WTC11 (cell line): ENCODE measurements at regions not wholly inside any gene's neighbourhood (a gene's known extent, or its start where the extent isn't known, plus 50 kb on each side); places are given as distances from the start of the nearest gene placed in this dataset.

Source experiments
- ATAC-seq: fragments of 200-7000 bp; cut with Tn5 transposase; 2 replicates; pipeline ENCODE4 v1.10.0; 2021; ENCODE audit warnings: mild to moderate bottlenecking, moderate library complexity
- CTCF ChIA-PET: fragments of 300-600 bp; sonication (Branson Sonifier 250); formaldehyde crosslinking; loops from one replicate; lab custom pipeline; 2021; ENCODE audit warnings: antibody characterized with exemption; lab: Charles Lee
- POLR2A ChIA-PET: fragments of 350-600 bp; sonication (Branson Sonifier 250); formaldehyde crosslinking; loops from one replicate; lab custom pipeline; 2021; ENCODE audit warnings: antibody characterized with exemption; lab: Charles Lee
- DNase-seq: peaks from one replicate; pipeline ENCODE4 v3.0.0; 2021; ENCODE audit warnings: low spot score
- H3K27ac Mint-ChIP-seq: 2 replicates; pipeline ENCODE4 v1.8.0; 2021; ENCODE audit warnings: mixed read lengths
- H3K27me3 Mint-ChIP-seq: 2 replicates; pipeline ENCODE4 v1.8.0; 2021; ENCODE audit warnings: low read depth, mild to moderate bottlenecking, moderate library complexity, mixed read lengths
- H3K36me3 Mint-ChIP-seq: 2 replicates; pipeline ENCODE4 v1.8.0; 2021; ENCODE audit warnings: mixed read lengths
- H3K4me1 Mint-ChIP-seq: 2 replicates; pipeline ENCODE4 v1.8.0; 2022; ENCODE audit warnings: mixed read lengths
- H3K4me3 Mint-ChIP-seq: 2 replicates; pipeline ENCODE4 v1.8.0; 2021; ENCODE audit warnings: mild to moderate bottlenecking, moderate library complexity, mixed read lengths
- H3K9me3 Mint-ChIP-seq: 2 replicates; pipeline ENCODE4 v1.8.0; 2021; ENCODE audit warnings: mixed read lengths
- CREB1 ChIP-seq: sonication (generic); formaldehyde crosslinking; IDR thresholded peaks from 2 replicates; pipeline ENCODE4 v1.8.0; 2023; ENCODE audit warnings: mild to moderate bottlenecking, missing genetic modification reagents
- CTCF ChIP-seq: fragments of 200-600 bp; IDR thresholded peaks from 2 replicates; pipeline ENCODE4 v1.8.0; 2022; ENCODE audit warnings: antibody characterized with exemption
- E2F4 ChIP-seq: sonication (generic); formaldehyde crosslinking; IDR thresholded peaks from 2 replicates; pipeline ENCODE4 v1.8.1; 2022; ENCODE audit warnings: low read depth, mild to moderate bottlenecking, moderate library complexity, missing genetic modification reagents, borderline replicate concordance
- FOXP1 ChIP-seq: sonication (generic); formaldehyde crosslinking; IDR thresholded peaks from 2 replicates; pipeline ENCODE4 v1.8.0; 2022; ENCODE audit warnings: missing genetic modification reagents, mild to moderate bottlenecking, moderate library complexity, borderline replicate concordance
- GABPB1 ChIP-seq: sonication (generic); formaldehyde crosslinking; IDR thresholded peaks from 2 replicates; pipeline ENCODE4 v1.8.1; 2023; ENCODE audit warnings: mild to moderate bottlenecking, missing genetic modification reagents
- GRHL2 ChIP-seq: fragments of 250-450 bp; sonication (Bioruptor Pico); IDR thresholded peaks from 2 replicates; pipeline ENCODE4 v1.8.0; 2022; ENCODE audit warnings: mild to moderate bottlenecking, moderate library complexity; ENCODE audit not compliant: insufficient replicate concordance, severe bottlenecking
- JAZF1 ChIP-seq: fragments of 250-450 bp; sonication (Bioruptor Pico); IDR thresholded peaks from 2 replicates; pipeline ENCODE4 v1.9.0; 2021; ENCODE audit warnings: moderate library complexity, mild to moderate bottlenecking, inconsistent platforms
- JUN ChIP-seq: sonication (generic); formaldehyde crosslinking; IDR thresholded peaks from 2 replicates; pipeline ENCODE4 v1.8.0; 2023; ENCODE audit warnings: mild to moderate bottlenecking, missing genetic modification reagents
- MLX ChIP-seq: sonication (generic); formaldehyde crosslinking; IDR thresholded peaks from 2 replicates; pipeline ENCODE4 v1.8.1; 2023; ENCODE audit warnings: mild to moderate bottlenecking, missing genetic modification reagents, moderate library complexity
- PRRX2 ChIP-seq: fragments of 250-450 bp; sonication (Bioruptor Pico); IDR thresholded peaks from 2 replicates; pipeline ENCODE4 v1.8.0; 2021; ENCODE audit warnings: mild to moderate bottlenecking
- SMAD4 ChIP-seq: sonication (generic); formaldehyde crosslinking; IDR thresholded peaks from 2 replicates; pipeline ENCODE4 v1.8.0; 2022; ENCODE audit warnings: mild to moderate bottlenecking, missing genetic modification reagents
- SP1 ChIP-seq: sonication (generic); formaldehyde crosslinking; conservative IDR thresholded peaks from 2 replicates; pipeline ENCODE4 v1.8.1; 2022; ENCODE audit warnings: missing genetic modification reagents
- TCF7 ChIP-seq: sonication (generic); formaldehyde crosslinking; IDR thresholded peaks from 2 replicates; pipeline ENCODE4 v1.8.0; 2022; ENCODE audit warnings: mild to moderate bottlenecking, low read depth, missing genetic modification reagents, moderate library complexity
- TP53 ChIP-seq: sonication (generic); formaldehyde crosslinking; IDR thresholded peaks from 2 replicates; pipeline ENCODE4 v1.8.1; 2023; ENCODE audit warnings: mild to moderate bottlenecking, missing genetic modification reagents
- USF2 ChIP-seq: sonication (generic); formaldehyde crosslinking; IDR thresholded peaks from 2 replicates; pipeline ENCODE4 v1.8.1; 2023; ENCODE audit warnings: mild to moderate bottlenecking, missing genetic modification reagents, moderate library complexity
- ZBTB21 ChIP-seq: sonication (generic); formaldehyde crosslinking; IDR thresholded peaks from 2 replicates; pipeline ENCODE4 v1.8.1; 2023; ENCODE audit warnings: mild to moderate bottlenecking, missing genetic modification reagents, borderline replicate concordance
- ZNF263 ChIP-seq: sonication (generic); formaldehyde crosslinking; IDR thresholded peaks from 2 replicates; pipeline ENCODE4 v1.8.1; 2022; ENCODE audit warnings: low read depth, mild to moderate bottlenecking, moderate library complexity, missing genetic modification reagents
- ZNF317 ChIP-seq: sonication (generic); formaldehyde crosslinking; IDR thresholded peaks from 2 replicates; pipeline ENCODE4 v1.8.1; 2023; ENCODE audit warnings: low read depth, mild to moderate bottlenecking, moderate library complexity, missing genetic modification reagents, borderline replicate concordance
- ZNF423 ChIP-seq: fragments of 250-450 bp; sonication (Bioruptor Pico); IDR thresholded peaks from 2 replicates; pipeline ENCODE4 v2.1.2; 2022; ENCODE audit warnings: mild to moderate bottlenecking, moderate library complexity
- TF ChIP-seq, protein P1 (sequence below): sonication (generic); formaldehyde crosslinking; IDR thresholded peaks from 2 replicates; pipeline ENCODE4 v1.8.0; 2023; ENCODE audit warnings: mild to moderate bottlenecking, missing genetic modification reagents
- TF ChIP-seq, protein P2 (sequence below): sonication (generic); formaldehyde crosslinking; IDR thresholded peaks from 2 replicates; pipeline ENCODE4 v1.8.1; 2023; ENCODE audit warnings: mild to moderate bottlenecking, missing genetic modification reagents
- TF ChIP-seq, protein P3 (sequence below): fragments of 250-450 bp; sonication (Bioruptor Pico); IDR thresholded peaks from 2 replicates; pipeline ENCODE4 v2.1.2; 2022; ENCODE audit warnings: mild to moderate bottlenecking, moderate library complexity

DNA sequence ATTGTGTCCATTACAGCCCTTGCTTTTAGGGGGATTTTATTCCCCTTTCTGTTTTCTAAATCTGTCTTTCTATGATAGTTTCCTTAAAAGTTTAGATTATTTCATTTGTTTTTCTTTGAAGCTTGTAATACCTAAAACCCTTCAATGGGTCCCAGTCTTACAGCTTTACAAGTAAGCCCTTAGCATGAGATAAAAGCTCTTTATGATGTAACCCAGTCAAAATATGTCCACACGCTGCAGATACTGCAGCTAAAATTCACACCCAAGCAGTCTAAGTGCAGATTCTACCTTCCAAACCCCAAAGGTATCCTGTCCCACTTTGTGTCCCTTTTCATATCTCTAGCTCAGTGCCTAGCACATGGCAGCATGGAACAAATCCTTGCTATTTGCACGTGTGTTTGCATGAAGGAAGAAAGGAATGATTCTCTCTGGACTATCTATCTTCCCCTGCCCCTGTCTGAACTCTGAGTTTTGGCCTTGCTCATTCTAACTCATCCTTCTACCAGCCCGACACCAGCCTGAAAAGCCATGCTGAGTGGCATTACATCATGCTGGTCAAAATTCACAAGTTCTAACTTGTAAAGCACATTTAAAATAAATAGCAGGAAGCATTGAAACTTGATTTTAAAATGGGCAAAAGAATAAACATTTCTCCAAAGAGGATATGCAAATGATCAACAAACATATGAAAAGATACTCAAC, 623.2 kb downstream of the IRS1 start:
- Mint-ChIP-seq H3K4me1 (peaks cover 6% of the 10 kb centered on the region; the same call in 1 of the 2 replicates), H3K4me3 (no peak overlapping the region), H3K36me3 (peaks cover 11% of the 10 kb centered on the region), H3K27me3 (no peaks in the 10 kb centered on the region), H3K27ac (no peak overlapping the region), H3K9me3 (peaks cover 16% of the 10 kb centered on the region)
- ATAC-seq (no peak), DNase-seq (no peak)
- TF ChIP-seq TCF7 (CRISPR knock-in tag) = no peak
- peak; percentile 51 for TF ChIP-seq GABPB1 (CRISPR knock-in tag)
- CTCF ChIA-PET = no interaction called here
- POLR2A ChIA-PET = no interaction called here

DNA sequence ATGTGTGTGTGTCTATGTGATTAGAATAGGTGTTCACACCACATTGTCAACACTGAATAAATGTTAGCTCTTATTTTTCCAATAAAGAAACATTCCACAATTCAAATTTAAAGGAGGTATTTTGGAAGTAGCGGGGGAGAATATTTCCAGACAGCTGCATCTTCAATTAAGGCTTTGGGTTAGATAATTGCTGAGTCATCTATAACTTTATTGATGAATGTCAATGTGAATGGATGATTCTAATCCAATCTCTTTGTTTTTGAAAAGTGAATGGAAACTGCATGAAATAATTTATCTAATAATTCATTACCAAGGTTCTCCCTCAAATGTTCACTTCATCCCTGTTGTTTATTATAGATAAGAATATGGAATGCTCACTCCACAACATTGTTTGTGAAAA, 625.2 kb downstream of the IRS1 start:
- Mint-ChIP-seq H3K4me3 (no peak overlapping the region), H3K27ac (no peak overlapping the region), H3K4me1 (peaks cover 6% of the 10 kb centered on the region; the same call in 1 of the 2 replicates), H3K9me3 (peaks cover 16% of the 10 kb centered on the region), H3K36me3 (peaks cover 11% of the 10 kb centered on the region), H3K27me3 (no peaks in the 10 kb centered on the region)
- ATAC-seq (no peak), DNase-seq (no peak)
- ChIA-PET CTCF (no interaction called here), POLR2A (no interaction called here)
- TF ChIP-seq SMAD4 (CRISPR knock-in tag) = no peak
- TF ChIP-seq, protein P1, sequence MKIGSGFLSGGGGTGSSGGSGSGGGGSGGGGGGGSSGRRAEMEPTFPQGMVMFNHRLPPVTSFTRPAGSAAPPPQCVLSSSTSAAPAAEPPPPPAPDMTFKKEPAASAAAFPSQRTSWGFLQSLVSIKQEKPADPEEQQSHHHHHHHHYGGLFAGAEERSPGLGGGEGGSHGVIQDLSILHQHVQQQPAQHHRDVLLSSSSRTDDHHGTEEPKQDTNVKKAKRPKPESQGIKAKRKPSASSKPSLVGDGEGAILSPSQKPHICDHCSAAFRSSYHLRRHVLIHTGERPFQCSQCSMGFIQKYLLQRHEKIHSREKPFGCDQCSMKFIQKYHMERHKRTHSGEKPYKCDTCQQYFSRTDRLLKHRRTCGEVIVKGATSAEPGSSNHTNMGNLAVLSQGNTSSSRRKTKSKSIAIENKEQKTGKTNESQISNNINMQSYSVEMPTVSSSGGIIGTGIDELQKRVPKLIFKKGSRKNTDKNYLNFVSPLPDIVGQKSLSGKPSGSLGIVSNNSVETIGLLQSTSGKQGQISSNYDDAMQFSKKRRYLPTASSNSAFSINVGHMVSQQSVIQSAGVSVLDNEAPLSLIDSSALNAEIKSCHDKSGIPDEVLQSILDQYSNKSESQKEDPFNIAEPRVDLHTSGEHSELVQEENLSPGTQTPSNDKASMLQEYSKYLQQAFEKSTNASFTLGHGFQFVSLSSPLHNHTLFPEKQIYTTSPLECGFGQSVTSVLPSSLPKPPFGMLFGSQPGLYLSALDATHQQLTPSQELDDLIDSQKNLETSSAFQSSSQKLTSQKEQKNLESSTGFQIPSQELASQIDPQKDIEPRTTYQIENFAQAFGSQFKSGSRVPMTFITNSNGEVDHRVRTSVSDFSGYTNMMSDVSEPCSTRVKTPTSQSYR (CRISPR knock-in tag) = no peak
- TF ChIP-seq FOXP1 (CRISPR knock-in tag) = no peak
- no peak for TF ChIP-seq E2F4 (CRISPR knock-in tag)
- TF ChIP-seq, protein P2, sequence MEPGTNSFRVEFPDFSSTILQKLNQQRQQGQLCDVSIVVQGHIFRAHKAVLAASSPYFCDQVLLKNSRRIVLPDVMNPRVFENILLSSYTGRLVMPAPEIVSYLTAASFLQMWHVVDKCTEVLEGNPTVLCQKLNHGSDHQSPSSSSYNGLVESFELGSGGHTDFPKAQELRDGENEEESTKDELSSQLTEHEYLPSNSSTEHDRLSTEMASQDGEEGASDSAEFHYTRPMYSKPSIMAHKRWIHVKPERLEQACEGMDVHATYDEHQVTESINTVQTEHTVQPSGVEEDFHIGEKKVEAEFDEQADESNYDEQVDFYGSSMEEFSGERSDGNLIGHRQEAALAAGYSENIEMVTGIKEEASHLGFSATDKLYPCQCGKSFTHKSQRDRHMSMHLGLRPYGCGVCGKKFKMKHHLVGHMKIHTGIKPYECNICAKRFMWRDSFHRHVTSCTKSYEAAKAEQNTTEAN (CRISPR knock-in tag) = no peak
- no peak for TF ChIP-seq PRRX2 (CRISPR knock-in tag)
- no peak for TF ChIP-seq SP1 (CRISPR knock-in tag)
- TF ChIP-seq JAZF1 (CRISPR knock-in tag) = no peak
- TF ChIP-seq USF2 (CRISPR knock-in tag) = no peak
- TF ChIP-seq, protein P3, sequence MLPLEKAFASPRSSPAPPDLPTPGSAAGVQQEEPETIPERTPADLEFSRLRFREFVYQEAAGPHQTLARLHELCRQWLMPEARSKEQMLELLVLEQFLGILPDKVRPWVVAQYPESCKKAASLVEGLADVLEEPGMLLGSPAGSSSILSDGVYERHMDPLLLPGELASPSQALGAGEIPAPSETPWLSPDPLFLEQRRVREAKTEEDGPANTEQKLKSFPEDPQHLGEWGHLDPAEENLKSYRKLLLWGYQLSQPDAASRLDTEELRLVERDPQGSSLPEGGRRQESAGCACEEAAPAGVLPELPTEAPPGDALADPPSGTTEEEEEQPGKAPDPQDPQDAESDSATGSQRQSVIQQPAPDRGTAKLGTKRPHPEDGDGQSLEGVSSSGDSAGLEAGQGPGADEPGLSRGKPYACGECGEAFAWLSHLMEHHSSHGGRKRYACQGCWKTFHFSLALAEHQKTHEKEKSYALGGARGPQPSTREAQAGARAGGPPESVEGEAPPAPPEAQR = no peak
- TF ChIP-seq ZBTB21 = no peak
- no peak for TF ChIP-seq CREB1 (CRISPR knock-in tag)
- no peak for TF ChIP-seq MLX (CRISPR knock-in tag)
- TF ChIP-seq ZNF317 = no peak
- no peak for TF ChIP-seq GRHL2 (CRISPR knock-in tag)
- no peak for TF ChIP-seq ZNF263
- TF ChIP-seq ZNF423 (CRISPR knock-in tag) = no peak
- TF ChIP-seq CTCF = no peak
- TF ChIP-seq JUN (CRISPR knock-in tag) = no peak
- no peak for TF ChIP-seq TP53 (CRISPR knock-in tag)
